T follicular helper cell (primary cell): ENCODE measurements at regions not wholly inside any gene's neighbourhood (a gene's known extent, or its start where the extent isn't known, plus 50 kb on each side); places are given as distances from the start of the nearest gene placed in this dataset.
"Not testable (repeated sequence)": the region's sequence is repeated elsewhere in the genome, so short reads cannot be mapped to it uniquely, and the experiment has no call there.

ENCODE experiments used
- DNase-seq: peaks from one replicate; pipeline ENCODE4 v3.0.0-alpha.2; 2020; ENCODE audit warnings: low read depth

DNA sequence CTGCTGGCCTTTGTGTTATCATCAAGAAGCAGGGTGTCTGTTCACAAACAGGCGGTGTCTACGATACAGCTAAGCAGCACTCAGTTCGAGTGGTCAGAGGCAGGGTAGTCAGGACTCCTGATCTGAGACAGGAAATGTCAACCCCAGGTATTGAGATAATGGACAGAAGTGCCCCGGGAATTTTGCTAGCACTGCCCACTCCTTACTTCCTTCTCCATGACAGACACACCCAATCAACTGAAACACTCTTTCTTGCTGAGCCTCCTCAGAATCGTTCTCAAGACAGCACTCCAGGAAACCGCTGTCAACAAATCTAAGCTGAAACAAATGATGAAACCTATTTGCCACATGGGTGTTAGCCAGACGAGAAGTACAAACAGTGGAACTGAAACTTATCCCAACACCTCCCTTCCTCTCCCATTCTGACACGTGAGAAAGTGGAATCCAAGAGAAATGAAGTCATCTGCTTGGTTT is 109.3 kb downstream of the GTF2IRD2B start:
- DNase-seq = not testable (repeated sequence)

DNA sequence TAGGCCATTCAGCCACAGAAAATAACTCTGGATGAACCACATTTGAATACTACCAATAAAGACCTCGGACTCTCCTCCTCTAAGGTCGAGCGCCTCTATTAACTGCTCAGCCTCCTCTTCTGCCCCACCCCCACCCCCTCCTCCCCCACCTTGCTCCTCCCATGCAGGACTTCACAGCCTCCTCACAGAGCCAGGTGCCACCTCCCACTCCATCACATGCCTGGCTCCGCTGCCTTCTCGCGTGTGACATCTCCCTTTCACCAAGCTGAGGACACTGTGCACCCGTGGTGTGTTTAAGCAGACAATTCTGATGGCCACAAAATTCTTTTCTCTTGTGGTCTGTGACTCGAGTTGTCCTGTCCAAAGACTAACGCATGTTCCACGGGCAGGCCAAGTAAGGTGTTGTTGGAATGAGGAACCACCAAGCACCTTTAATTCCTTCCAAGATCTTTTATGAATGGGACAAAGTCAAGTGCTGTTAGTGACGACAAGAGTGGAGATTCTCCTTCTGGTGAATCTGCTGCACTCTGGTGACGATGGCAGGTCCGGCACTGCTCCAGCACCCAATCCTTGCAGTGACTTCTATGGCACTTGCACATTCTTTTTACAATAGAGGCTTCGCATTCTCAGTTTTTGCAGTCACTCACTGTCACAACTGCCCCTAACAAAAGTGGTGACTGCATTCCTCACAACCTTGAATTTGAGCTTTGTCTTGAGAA is 113.1 kb downstream of the GTF2IRD2B start:
- DNase-seq = not testable (repeated sequence)

DNA sequence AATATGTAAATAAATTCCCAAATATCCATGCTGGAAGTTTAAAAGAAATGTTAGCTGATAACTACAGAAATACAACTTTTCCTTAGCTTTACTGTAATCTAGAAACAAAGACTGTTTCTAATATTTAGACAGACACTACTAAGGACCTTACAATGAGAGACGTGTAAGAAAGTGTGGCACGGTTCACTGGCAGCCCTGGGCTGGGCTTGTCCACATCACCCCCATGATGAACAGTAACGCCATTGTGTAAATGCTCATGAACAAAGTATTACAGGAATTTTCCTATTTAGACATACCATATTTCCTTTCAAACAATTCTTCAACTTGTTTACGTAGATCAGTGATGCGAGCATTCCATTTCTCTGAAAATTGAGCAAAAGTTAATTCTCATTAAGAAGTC is 123.1 kb downstream of the GTF2IRD2B start:
- not testable (repeated sequence) for DNase-seq

DNA sequence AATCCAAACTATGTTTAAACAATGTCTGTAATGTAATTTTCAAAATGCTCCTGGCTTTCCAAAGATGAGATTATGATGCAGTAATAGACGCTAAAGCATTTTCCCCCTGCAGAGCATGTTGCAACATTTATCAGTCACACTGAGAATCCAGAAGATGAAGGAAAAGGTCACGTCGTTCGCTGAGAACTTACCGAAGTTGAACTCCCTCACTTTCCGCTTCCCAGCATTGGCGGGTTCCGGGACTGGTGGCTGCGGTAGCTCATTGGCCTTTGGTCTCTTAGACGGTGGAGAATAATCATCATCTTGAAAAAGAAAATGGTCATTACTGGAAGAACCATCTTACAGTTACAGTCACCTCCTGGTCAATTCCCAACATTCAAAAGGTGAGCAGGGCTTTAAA is 124.6 kb downstream of the GTF2IRD2B start:
- DNase-seq = not testable (repeated sequence)

DNA sequence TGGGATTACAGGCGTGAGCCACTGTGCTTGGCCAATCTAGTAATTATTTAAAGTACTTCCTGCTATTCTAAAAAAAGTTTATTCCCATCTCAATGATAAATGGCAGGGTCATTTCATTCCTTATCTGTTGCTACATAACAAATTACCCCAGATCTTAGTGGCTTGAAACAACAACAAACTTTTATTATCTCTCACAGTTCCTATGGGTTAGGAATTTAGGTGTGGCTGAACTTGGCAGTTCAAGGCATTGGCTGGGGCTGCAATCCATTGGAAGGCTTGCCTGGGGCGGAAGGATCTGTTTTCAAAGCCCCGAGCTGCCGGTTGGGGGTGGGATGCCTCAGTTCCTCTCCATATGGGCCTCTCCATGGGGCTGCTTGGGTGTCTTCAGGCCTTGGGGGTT is 133.7 kb downstream of the GTF2IRD2B start:
- not testable (repeated sequence) for DNase-seq

DNA sequence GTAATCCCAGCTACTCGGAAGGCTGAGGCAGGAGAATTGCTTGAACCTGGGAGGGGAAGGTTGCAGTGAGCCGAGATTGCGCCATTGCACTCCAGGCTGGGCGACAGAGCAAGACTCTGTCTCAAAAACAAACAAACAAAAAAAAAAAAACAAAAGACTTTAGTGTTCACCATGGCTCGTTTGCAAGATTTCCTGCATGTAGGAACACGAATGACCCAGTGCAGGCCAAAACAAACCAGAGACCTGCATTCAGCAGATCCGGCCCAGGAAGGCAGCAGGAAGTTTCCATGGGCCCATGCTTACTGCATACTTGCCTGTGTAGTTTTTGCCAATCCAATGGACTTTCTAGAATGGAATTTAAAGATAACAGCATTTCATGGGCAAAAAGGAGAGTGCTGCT is 137.2 kb downstream of the GTF2IRD2B start:
- not testable (repeated sequence) for DNase-seq

DNA sequence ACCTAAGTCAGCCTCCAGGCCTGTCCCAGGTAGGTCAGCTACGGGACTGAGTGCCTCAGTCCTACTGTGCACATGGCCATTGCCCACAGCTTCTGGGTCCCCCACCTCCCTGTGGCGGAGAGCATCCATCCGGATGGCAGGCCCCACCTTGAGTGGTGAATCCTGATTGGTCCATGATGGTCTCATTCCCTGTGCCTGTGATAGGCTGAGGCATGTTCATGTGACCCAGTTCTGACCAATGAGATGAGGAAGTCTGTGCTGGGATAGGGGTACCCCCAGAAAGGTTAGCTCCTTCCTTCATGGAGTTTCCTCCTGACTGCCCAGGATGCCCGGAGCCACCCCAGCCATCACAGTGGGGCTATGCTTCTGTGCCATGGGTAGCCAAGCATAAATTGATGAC is 138.2 kb downstream of the GTF2IRD2B start:
- DNase-seq = not testable (repeated sequence)

DNA sequence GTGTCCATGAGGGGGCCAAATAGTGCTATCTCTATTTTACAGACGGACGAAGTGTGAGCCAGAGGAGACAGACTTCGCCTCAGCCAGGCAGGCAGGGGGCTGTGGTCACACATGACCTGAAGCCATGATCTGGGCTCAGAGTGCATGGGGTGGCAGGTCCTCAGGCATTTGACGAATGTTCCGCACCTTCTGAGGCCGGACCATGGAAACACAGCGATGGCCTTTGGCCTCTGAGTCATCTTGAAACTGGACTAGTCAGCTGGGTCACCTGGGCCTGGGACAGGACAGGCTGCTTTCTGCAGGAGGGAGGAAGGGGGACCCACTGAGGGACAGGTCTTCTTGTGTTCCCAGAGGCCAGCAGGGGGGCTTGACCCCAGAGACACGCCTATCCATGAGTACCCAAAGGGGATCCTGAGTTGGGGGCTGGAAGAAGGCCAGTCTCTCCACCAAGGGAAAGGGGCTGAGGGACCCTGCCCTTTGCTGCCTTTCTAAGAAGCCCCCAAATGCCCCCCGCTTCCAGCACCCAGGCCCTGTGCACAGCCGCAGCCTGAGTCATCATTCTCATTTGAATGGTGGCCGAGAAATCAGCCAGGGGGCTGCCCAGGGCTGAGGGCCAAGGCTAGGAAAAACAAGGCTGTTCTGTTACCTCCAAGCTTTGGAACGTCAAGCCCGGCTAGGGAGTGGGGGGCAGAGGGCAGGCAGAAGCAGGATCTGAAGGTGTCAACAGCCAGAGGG is 142.9 kb downstream of the GTF2IRD2B start:
- not testable (repeated sequence) for DNase-seq

DNA sequence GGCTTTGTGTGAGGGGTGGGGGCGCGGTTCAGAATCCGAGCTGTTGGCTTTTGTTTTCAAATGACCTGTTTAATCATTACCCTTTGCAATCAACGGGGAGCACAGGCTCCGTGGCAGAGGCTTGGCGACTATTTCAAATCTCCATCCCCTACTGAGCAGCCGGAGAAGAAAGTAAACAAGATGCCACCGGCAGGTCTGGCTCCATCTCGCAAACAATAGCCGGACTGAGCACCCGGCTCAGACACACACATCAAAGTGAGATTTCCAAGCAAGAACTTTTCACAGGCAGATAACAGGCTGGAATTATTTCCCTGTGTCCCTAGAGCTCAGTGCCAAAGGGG is 143.4 kb downstream of the GTF2IRD2B start:
- not testable (repeated sequence) for DNase-seq

DNA sequence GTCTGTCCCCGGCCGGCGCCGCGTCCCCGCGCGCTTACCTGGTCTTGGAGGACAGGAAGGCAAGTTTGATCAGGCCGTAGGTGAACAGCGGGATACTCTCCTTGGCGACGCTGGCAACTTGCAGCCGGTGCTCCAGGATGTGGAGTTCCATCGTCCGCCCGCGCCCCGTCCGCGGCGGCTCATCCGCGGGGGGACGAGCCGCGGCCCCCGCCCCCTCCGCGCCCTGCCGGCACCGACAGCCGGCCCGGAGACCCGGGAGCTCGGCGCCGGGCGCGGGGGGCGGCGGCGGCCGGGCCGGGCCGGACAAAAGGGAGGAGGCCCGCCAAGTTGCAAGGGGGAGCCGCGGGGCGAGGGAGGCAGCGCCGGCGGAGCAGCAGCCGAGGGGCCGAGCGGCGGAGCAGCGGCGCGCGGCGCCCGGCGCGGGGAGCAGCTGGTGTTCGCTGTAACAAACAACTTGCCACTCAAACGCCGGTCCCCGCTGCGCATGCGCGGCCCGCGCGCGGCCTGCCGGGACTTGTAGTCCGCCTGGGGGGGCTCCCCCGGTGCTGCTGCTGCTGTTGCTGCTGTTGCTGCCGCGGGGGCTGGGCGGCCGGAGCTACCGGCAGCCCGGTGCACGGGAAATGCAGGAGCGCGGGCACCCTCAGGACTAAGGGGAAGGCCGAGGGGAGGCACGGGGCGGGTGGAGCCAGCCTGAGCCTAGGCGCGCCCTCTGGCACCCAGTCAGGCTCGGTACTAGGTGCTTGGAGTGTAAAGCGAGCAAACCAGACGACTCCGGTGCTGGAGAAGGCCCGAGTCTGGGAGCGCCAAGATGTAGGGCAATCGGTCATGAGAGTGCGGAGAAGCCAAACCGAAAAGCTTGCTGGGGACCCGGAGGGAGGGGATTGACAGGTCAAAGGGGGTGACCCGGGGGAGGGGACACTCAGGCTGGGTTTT is 145.1 kb downstream of the GTF2IRD2B start:
- peak; percentile 43 for DNase-seq

DNA sequence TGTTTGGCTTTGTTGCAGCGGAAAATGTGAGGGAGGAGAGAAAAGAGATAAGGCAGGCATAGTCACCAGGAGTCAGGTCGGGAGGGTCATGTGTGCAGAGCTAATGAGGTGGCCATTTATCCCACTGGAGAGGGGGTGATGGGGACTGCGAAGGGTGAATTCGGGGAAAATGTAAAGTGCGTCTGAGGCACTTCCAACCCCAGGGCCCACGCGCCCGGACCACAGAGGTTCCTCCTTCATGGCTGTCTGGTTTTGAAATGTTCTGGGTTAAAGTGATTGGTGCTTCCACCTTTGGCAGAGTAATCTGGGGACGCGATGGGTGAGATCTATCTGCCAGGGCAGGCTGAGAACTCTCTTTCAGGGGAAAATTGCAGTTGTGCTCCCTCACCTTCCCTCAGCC is 145.9 kb downstream of the GTF2IRD2B start:
- DNase-seq = not testable (repeated sequence)

DNA sequence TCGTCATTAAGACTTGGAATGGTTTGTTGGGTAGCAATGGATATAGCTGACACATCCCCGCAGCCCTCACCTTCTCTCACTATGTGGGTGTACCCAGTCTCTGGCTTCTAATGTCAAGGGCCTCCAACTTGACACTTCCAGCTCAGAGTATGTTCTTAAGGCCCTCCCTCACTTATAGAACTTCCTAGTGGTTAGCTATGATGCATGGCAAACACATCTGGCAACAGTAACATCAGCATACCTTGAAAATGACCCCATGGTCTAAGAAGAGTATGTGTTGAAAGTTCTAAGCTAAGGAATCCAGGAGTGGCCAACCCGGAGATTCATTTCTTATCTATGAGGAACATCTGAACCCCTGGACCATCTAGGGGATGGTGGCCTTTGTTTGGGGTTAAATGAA is 151.2 kb downstream of the GTF2IRD2B start:
- DNase-seq = not testable (repeated sequence)

DNA sequence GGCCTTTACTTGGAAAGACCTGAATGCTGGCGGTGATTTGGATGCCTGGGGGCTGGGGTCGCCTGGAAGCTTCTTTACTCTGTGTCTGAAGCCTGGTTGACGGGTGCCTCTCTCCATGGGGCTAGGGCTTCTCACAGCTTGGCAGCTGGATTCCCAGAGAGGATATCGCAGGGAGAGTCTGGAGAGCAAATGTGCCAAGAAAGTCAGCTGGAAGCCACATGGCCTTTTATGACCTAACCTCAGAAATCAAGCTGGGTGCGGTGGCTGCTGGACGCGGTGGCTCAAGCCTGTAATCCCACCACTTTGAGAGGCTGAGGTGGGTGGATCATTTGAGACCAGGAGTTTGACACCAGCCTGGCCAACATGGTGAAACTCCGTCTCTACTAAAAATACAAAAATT is 147.2 kb upstream of the TRIM73 start:
- DNase-seq = not testable (repeated sequence)

DNA sequence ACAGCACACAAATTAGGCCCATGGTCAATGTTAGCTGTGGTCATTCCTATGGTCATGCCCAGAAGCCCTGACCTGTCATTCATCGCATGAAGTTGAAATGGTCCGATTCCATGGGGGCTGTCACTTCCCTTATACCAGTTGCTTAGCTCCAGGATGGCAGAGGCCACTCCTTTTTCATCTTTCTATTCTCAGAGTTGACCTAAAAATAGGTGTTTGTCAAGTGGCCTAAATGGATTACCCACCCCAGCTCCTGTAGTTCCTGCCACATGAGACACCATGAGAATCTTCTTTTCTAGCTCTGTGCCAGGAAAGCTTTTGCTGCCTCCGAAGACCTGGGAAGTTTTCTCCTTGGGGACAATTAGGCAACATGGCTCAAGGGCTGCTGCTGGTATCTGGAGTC is 141.2 kb upstream of the TRIM73 start:
- DNase-seq = not testable (repeated sequence)

DNA sequence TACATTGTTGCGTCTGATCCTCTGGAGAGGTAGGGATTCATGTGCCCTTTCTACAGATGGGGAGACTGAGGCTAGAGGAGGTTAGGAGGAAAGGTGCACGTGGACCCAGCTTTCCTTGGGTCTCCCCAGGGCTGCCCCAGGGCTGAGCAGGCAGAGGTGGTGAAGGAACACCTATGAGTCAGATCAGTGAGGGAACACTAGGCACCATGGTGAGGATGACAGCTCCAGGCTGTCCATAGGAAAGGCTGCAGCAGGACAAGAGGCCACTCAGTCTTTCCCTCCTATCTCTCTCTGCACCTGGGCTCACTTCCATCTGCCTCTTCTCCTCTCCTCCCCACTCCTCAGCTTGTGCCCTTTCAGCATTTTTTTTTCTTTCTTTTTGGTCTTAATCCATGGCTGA is 138.0 kb upstream of the TRIM73 start:
- not testable (repeated sequence) for DNase-seq

DNA sequence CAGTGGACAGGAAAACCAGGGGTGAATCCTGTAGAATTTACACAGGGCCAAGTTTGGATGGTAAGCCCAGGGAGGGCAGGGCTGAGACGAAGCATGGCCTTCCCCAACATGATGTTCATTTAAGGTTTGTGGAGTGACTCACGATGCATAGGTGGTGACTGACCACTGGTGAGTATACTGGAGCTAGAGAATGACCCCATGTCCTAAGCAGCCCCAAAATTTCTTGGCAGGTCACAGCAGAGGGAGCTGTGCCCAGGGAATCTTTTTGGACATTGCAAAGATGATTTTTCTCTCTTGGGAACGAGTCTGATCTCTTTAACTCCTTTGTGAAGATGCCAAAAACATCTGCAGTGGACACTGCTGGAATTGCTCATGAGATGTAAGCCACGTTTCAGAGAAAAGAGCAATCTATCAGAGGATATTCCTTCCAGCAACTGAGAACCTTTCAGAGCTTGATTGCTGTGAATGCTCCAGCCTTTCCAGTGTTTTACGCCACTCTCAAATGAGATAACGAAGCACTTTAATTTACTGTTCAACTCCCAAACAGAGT is 135.9 kb upstream of the TRIM73 start:
- DNase-seq = not testable (repeated sequence)

DNA sequence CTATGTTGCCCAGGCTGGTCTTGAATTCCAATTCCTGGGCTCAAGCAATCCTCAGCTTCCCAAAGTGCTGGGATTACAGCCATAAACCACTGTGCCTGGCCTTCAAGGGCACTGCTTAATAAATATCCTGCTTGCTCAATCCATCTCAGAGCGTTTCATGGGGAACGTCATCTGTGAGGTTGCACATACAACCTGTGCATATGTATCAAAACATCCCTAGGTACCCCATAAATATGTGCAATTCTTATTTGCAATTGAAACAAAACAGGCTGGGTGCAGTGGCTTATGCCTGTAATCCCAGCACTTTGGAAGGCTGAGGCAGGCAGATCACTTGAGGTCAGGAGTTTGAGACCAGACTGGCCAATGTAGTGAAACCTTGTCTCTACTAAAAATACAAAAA is 133.8 kb upstream of the TRIM73 start:
- not testable (repeated sequence) for DNase-seq

DNA sequence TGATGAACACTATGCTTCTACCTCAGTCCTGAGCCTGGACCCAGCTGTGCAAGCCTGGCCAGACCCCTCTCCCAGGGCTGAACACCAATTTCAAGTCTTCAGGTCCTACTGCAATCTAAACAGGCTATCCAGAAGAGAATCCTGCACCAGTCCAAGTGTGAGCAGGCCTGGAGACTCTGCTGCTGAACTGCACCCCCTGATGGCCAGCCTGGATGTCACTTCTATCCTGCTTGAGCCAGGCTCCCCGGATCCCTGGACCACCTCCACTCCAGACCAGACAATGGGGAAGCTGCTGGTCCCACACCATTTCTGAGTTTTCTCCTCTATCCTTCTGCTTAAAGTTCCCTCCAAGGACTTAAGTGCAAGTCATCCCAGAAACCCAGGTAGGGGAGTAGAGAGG is 127.3 kb upstream of the TRIM73 start:
- not testable (repeated sequence) for DNase-seq

DNA sequence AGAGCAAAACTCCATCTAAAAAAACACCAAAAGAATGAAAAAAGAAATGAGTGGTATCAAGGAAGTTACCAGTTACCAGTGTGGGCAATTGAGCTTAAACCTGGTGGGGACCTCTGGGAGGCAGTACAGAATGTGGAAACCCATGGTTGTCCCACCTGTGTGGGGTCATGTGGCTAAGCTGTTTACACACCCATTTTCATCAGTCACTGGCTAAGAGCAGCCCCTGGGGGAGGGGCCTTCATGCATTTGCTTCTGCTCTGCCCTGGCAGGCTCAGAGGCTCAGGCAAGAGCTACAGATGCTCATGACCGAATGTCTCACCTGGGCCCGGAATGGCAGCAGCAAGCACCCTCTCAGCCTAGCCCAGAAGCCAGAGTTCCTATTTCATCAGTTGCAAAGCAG is 126.3 kb upstream of the TRIM73 start:
- not testable (repeated sequence) for DNase-seq

DNA sequence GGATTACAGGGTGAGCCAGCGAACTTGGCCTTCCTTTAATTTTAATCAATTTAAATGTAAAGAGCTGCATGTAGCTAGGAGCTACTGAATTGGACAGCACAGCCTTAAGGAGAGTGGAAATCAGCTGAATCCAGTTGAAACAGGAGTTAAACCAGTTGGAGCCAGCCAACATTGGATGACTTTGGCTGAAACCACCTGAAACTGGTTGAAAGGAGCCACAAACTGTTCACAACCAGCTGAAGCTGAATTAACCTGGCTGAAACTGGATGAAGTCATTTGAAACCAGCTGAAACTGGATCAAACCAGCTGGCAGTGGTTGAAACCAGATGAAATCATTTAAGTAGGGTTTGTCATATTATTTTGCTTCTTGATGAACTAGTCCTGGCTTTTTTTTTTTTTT is 121.3 kb upstream of the TRIM73 start:
- DNase-seq = not testable (repeated sequence)
